ENCODE measurements at regions not wholly inside any gene's neighbourhood (a gene's known extent, or its start where the extent isn't known, plus 50 kb on each side); places are given as distances from the start of the nearest gene placed in this dataset.

GRCh38 chr7:20560325-20561180, 54.9 kb upstream of the ABCB5 start:
- WGBS (ENCODE audit: insufficient coverage, low coverage, missing lambda C conversion rate) = 4% methylated on average over 15 of the region's 16 CpGs
- Histone ChIP-seq H3K4me3 (0 out of 2 replicates have a peak overlapping the region, but pooled peaks have one; percentile 17), H3K27me3 (ENCODE audit: control insufficient read depth in 2 of 2, insufficient read depth in 2 of 2, low read length in 2 of 2) (no peaks in the 10 kb centered on the region; a peak in 1 of 5 replicates), H2AFZ (ENCODE audit: low read depth, low read length) (peak overlapping the region; percentile 82), H3K36me3 (ENCODE audit: control insufficient read depth, insufficient read depth, low read length) (no peaks in the 10 kb centered on the region), H3K4me1 (replicated peaks in 1 of 2; ENCODE audit: control insufficient read depth in 2 of 2, insufficient read depth in 2 of 2, low read length in 2 of 2) (peaks cover 0 to 13% of the 10 kb centered on the region in 2 experiments; a peak in 2 of 5 replicates), H3K4me2 (ENCODE audit: insufficient read depth, low read length) (peak overlapping the region; percentile 56), H3K79me2 (ENCODE audit: control insufficient read depth, insufficient read depth, low read length) (no peaks in the 10 kb centered on the region), H4K20me1 (replicated peaks; ENCODE audit: control insufficient read depth, insufficient read depth, low read length) (no peaks in the 10 kb centered on the region), H3K9me1 (ENCODE audit: control insufficient read depth, insufficient read depth, low read length) (no peaks in the 10 kb centered on the region), H3K27ac (ENCODE audit: extremely low read depth, low read depth, low read length) (no peak overlapping the region), H3K9ac (ENCODE audit: insufficient read depth in 1 of 2, low read depth in 2 of 2, low read length in 2 of 2) (peak overlapping the region in 1 of 2 experiments; percentile 79; a peak in 3 of 4 replicates), H3K9me3 (replicated peaks; ENCODE audit: control insufficient read depth, insufficient read depth, low read depth, low read length) (no peaks in the 10 kb centered on the region)
- in situ Hi-C loops (cut with MboI) = no loop called here
- BruUV-seq (replicated peaks) = no TSS peak
- DNase-seq (ENCODE audit: extremely low read depth in 1 of 4, low spot score in 3 of 4) (peak; percentile 43 to 83 (median 64)), ATAC-seq (peak; percentile 100), FAIRE-seq (peak; percentile 32)
- ChIA-PET POLR2A (interaction anchor here (0.6 kb wide), 1 partner anchor 755 kb away, joined by 3 read pairs; no protein-coding TSS in a partner anchor), CTCF (ENCODE audit: low intra/inter-chr PET ratio) (interaction anchor here (0.6 kb wide), 1 partner anchor 336 kb away, joined by 3 read pairs; no protein-coding TSS in a partner anchor)
- intact Hi-C loops (cut with micrococcal nuclease) = no loop called here
- TF ChIP-seq TEAD4 (IDR thresholded peaks at IDR 0.05; ENCODE audit: low read length) = peak; percentile 26; the same call in 1 of the 2 replicates
- TF ChIP-seq TEAD4 (CRISPR knock-in tag; IDR thresholded peaks at IDR 0.05; ENCODE audit: borderline replicate concordance) = no peak
- TF ChIP-seq KAT8 (IDR thresholded peaks at IDR 0.05; ENCODE audit: low read depth) = peak; percentile 56; the same call in 1 of the 2 replicates
- peak; percentile 54; the same call in 1 of the 2 replicates for TF ChIP-seq POLR2A (conservative IDR thresholded peaks at IDR 0.05)
- TF ChIP-seq, protein P1, sequence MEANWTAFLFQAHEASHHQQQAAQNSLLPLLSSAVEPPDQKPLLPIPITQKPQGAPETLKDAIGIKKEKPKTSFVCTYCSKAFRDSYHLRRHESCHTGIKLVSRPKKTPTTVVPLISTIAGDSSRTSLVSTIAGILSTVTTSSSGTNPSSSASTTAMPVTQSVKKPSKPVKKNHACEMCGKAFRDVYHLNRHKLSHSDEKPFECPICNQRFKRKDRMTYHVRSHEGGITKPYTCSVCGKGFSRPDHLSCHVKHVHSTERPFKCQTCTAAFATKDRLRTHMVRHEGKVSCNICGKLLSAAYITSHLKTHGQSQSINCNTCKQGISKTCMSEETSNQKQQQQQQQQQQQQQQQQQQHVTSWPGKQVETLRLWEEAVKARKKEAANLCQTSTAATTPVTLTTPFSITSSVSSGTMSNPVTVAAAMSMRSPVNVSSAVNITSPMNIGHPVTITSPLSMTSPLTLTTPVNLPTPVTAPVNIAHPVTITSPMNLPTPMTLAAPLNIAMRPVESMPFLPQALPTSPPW (CRISPR knock-in tag; IDR thresholded peaks at IDR 0.05) = peak; percentile 22; the same call in 1 of the 2 replicates
- TF ChIP-seq LEF1 (IDR thresholded peaks at IDR 0.05) = no peak
- TF ChIP-seq CXXC5 (CRISPR knock-in tag; IDR thresholded peaks at IDR 0.05) = peak; percentile 52
- TF ChIP-seq CTBP1 (IDR thresholded peaks at IDR 0.05; ENCODE audit: borderline replicate concordance) = no peak
- TF ChIP-seq CBX8 (IDR thresholded peaks at IDR 0.05; ENCODE audit: borderline replicate concordance, extremely low read depth, low read depth, low read length, poor library complexity, severe bottlenecking) = no peak
- TF ChIP-seq ZNF79 (CRISPR knock-in tag; IDR thresholded peaks at IDR 0.05; ENCODE audit: low read depth) = no peak
- TF ChIP-seq, protein P2, sequence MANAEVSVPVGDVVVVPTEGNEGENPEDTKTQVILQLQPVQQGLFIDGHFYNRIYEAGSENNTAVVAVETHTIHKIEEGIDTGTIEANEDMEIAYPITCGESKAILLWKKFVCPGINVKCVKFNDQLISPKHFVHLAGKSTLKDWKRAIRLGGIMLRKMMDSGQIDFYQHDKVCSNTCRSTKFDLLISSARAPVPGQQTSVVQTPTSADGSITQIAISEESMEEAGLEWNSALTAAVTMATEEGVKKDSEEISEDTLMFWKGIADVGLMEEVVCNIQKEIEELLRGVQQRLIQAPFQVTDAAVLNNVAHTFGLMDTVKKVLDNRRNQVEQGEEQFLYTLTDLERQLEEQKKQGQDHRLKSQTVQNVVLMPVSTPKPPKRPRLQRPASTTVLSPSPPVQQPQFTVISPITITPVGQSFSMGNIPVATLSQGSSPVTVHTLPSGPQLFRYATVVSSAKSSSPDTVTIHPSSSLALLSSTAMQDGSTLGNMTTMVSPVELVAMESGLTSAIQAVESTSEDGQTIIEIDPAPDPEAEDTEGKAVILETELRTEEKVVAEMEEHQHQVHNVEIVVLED (CRISPR knock-in tag; IDR thresholded peaks at IDR 0.05) = peak; percentile 57; the same call in 1 of the 2 replicates
- TF ChIP-seq CREB1 (IDR thresholded peaks at IDR 0.05) = 0 out of 2 replicates have a peak, but pooled peaks have one; percentile 18
- TF ChIP-seq CREB1 (CRISPR knock-in tag; IDR thresholded peaks at IDR 0.05) = no peak
- TF ChIP-seq ZSCAN32 (CRISPR knock-in tag; IDR thresholded peaks at IDR 0.05) = no peak
- no peak for TF ChIP-seq SAFB2 (IDR thresholded peaks at IDR 0.05; ENCODE audit: borderline replicate concordance, low read depth, low read length, severe bottlenecking)
- no peak for TF ChIP-seq MXD1 (CRISPR knock-in tag; IDR thresholded peaks at IDR 0.05; ENCODE audit: borderline replicate concordance, poor library complexity, severe bottlenecking)
- TF ChIP-seq POLR2H (tag; IDR thresholded peaks at IDR 0.05; ENCODE audit: low read depth) = peak; percentile 67
- TF ChIP-seq MCM2 (IDR thresholded peaks at IDR 0.05; ENCODE audit: low read depth) = no peak
- no peak for TF ChIP-seq MAFG (tag; conservative IDR thresholded peaks at IDR 0.05)
